ENCODE measurements at regions not wholly inside any gene's neighbourhood (a gene's known extent, or its start where the extent isn't known, plus 50 kb on each side); places are given as distances from the start of the nearest gene placed in this dataset.
A peak's percentile ranks its signal among the peaks of the same experiment; 100 is the strongest.
"Not testable (repeated sequence)": the region's sequence is repeated elsewhere in the genome, so short reads cannot be mapped to it uniquely, and the experiment has no call there.

DNA sequence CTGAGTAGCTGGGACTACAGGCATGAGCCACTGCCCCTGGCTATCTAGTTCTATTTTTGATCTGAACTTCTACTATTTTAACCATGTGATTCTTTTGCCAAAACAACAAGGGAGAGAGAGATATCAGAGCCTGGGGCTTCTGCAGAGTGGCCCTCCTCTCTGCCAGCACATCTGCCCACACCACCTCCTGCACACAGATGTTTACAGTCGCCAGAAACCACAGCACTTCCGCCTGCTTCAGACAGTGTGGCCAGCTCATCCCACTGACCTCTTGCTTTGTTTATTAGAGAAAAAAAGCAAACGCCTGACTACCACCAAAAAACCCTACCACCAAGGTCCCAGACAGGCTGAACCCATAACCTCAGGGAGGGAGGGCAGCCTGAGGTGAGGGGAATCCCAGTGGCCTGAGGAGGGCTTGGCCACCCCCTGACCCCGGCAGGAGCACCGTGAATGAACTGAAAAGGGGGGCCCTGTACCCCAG, 85.9 kb upstream of the ABHD2 start:
- DNase-seq (ENCODE audit: low read depth in 2 of 2), result peak; percentile 76 to 78

DNA sequence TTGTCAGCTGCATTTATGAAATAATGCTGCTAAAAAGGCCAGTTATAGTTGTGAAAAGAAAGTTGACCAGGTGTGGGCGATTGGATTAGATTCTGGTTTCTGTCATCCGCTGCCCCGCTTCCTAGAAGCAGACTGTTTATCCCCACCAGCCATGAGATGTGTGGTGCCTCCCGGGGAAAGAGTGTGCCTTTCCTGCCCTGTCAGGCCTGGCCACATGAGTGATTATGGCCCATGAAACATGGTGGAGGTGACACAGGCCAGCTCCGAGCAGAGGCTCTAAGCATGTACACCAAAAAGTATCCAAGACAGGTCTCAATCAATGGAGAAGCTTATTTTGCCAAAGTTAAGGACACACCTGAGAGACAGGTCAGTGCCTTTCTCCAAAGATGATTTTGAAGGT, 85.4 kb upstream of the ABHD2 start:
- DNase-seq (ENCODE audit: low read depth in 2 of 2), result no peak
- TF ChIP-seq, protein P1, sequence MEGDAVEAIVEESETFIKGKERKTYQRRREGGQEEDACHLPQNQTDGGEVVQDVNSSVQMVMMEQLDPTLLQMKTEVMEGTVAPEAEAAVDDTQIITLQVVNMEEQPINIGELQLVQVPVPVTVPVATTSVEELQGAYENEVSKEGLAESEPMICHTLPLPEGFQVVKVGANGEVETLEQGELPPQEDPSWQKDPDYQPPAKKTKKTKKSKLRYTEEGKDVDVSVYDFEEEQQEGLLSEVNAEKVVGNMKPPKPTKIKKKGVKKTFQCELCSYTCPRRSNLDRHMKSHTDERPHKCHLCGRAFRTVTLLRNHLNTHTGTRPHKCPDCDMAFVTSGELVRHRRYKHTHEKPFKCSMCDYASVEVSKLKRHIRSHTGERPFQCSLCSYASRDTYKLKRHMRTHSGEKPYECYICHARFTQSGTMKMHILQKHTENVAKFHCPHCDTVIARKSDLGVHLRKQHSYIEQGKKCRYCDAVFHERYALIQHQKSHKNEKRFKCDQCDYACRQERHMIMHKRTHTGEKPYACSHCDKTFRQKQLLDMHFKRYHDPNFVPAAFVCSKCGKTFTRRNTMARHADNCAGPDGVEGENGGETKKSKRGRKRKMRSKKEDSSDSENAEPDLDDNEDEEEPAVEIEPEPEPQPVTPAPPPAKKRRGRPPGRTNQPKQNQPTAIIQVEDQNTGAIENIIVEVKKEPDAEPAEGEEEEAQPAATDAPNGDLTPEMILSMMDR (IDR thresholded peaks at IDR 0.05; ENCODE audit: low read depth, low read length), result no peak
- H3K4me3 ChIP-seq (replicated peaks in 1 of 2; ENCODE audit: low read depth in 2 of 2, low read length in 2 of 2), result no peak overlapping the region

More for the DNA sequence above, 85.9 kb upstream of the ABHD2 start:
- no peak overlapping the region for H3K4me3 ChIP-seq (replicated peaks in 1 of 2; ENCODE audit: low read depth in 2 of 2, low read length in 2 of 2)
- TF ChIP-seq, protein P1 (IDR thresholded peaks at IDR 0.05; ENCODE audit: low read depth, low read length), result no peak

DNA sequence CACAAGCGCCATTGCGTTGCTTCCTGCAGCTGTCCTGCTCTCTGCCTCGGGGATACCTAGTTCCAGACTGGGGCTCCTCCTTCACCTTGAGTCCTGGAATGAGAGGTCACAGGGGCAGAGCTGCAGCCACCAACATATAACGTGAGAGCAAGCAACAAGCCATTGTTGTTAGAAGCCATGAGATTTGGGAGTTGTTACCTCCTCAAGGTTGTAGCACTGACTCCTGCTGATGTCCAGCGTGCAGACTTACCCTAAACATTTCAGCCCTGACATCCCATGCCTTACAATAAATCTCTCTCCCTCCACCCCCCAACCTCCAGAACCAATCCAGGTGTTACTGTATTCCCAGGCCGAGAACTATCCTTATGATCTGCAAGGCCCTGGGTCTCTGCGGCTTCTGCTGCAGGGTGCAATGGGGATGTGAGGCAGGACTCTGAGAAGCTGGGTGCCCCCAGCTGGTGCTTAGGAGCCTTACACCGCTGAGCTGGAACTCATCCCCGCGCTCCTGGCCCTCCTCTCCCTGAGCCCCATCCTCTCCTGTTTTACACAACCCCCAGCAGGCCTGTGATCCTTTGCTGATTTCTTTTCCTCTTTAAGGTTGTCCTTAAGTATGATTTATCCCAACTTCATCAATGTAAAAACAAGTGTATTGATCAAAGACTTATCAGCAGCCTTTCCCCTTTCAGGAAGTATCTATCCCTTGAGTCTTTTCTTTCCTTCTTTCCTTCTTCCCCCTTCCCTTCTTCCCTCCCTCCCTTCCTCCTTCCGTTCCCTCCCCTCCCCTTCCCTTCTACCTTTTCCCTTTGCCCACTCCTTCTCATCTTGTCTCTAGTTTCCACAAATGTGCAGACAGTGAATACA, 84.2 kb upstream of the ABHD2 start:
- H3K4me3 ChIP-seq (replicated peaks in 1 of 2; ENCODE audit: low read depth in 2 of 2, low read length in 2 of 2), result no peak overlapping the region
- peak; percentile 78 to 79 for DNase-seq (ENCODE audit: low read depth in 2 of 2)
- TF ChIP-seq, protein P1 (IDR thresholded peaks at IDR 0.05; ENCODE audit: low read depth, low read length), result peak; percentile 74

DNA sequence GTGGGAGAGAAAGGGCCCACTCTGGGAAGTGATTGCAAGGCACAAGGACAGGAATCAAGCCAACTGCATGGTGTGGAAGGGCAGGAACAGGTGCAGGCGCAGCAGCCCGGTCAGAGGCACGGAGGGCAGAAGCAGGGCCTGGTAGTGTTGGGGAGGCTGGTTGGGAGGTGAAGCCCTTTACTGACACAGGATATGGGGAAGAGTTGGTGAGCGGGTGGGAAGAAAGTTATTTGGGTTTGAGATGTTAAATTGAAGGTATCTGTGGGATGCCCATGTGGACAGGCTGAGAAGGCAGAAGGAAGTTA, 83.6 kb upstream of the ABHD2 start:
- TF ChIP-seq, protein P1 (IDR thresholded peaks at IDR 0.05; ENCODE audit: low read depth, low read length), result no peak
- no peak for DNase-seq (ENCODE audit: low read depth in 2 of 2)
- H3K4me3 ChIP-seq (replicated peaks in 1 of 2; ENCODE audit: low read depth in 2 of 2, low read length in 2 of 2), result no peak overlapping the region

DNA sequence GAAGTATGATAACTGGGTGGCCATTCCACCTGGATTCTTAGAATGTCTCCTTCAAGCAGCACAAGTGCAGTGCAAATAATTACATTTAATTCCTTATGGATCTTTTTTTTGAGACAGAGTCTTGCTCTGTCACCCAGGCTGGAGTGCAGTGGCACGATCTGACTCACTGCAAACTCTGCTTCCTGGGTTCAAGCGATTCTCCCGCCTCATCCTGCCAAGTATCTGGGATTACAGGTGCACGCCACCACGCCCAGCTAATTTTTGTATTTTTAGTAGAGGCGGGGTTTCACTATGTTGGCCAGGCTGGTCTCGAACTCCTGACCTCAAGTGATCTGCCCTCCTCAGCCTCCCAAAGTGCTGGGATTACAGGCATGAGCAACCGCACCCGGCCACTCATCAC, 80.7 kb upstream of the ABHD2 start:
- DNase-seq (ENCODE audit: low read depth in 2 of 2), result not testable (repeated sequence)

DNA sequence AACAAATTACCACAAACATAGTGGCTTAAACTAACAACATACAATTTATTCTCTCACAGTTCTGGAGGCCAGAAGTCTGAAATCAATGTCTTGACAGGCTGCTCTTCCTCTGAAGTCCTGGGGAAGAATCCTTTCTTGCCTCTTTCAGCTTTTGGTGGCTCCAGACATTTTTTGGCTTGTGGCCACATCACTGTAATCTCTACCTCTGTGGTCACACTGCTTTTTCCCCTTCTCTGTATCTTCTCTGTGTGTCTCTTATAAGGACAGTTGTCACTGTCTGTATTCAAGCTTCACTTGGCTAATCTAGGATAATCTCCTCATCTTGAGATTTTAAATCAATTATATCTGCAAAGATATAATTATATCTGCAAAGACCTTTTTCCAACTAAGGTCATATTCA, 80.3 kb upstream of the ABHD2 start:
- TF ChIP-seq, protein P1 (IDR thresholded peaks at IDR 0.05; ENCODE audit: low read depth, low read length), result no peak
- no peak overlapping the region for H3K4me3 ChIP-seq (replicated peaks in 1 of 2; ENCODE audit: low read depth in 2 of 2, low read length in 2 of 2)
- no peak for DNase-seq (ENCODE audit: low read depth in 2 of 2)

More for the DNA sequence above, 80.7 kb upstream of the ABHD2 start:
- not testable (repeated sequence) for H3K4me3 ChIP-seq (replicated peaks in 1 of 2; ENCODE audit: low read depth in 2 of 2, low read length in 2 of 2)

DNA sequence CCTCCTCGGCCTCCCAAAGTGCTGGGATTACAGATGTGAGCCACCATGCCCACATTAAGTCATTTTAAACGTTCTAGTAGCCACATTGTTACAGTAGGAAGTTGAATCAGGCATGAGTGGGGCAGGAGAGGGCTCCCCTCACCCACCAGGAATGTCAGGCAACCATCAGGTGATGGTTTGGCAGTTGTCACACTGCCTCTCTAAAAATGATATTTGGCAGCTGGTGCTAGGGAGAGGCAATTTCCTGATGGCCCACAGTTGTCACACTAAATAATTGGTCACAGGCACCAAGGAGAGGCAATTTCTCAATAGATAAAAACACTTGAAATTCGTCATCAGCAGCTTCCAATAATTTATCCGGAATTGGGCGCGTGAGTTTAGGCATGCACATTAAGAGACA, 79.2 kb upstream of the ABHD2 start:
- no peak overlapping the region for H3K4me3 ChIP-seq (replicated peaks in 1 of 2; ENCODE audit: low read depth in 2 of 2, low read length in 2 of 2)
- DNase-seq (ENCODE audit: low read depth in 2 of 2), result no peak
- TF ChIP-seq, protein P1 (IDR thresholded peaks at IDR 0.05; ENCODE audit: low read depth, low read length), result no peak

Data from cardiac fibroblast (primary cell).